ENCODE measurements at regions not wholly inside any gene's neighbourhood (a gene's known extent, or its start where the extent isn't known, plus 50 kb on each side); places are given as distances from the start of the nearest gene placed in this dataset.

GRCh38 chr3:137150825-137151224, 193.0 kb downstream of the IL20RB start:
- no peak overlapping the region for H3K4ac ChIP-seq (ENCODE audit: low read depth, low read length)
- dilution Hi-C loops (cut with HindIII; ENCODE audit: low sequenced_read_pairs, unreplicated experiment) (no loop called here), in situ Hi-C loops (cut with MboI; ENCODE audit: low sequenced_read_pairs) (no loop called here), intact Hi-C loops (cut with micrococcal nuclease) (no loop called here)
- no peaks in the 10 kb centered on the region for H3K9me1 ChIP-seq (ENCODE audit: insufficient read depth, low read length)
- ChIA-PET POLR2A (ENCODE audit: unreplicated experiment) (no interaction called here), CTCF (no interaction called here)
- DNase-seq, result no peak
- no peak overlapping the region for H2BK5ac ChIP-seq (ENCODE audit: low read depth, low read length, poor library complexity, severe bottlenecking)
- no peaks in the 10 kb centered on the region for H3K36me3 ChIP-seq (ENCODE audit: control insufficient read depth, insufficient read depth, low read length)
- no peak overlapping the region for H3K4me2 ChIP-seq (ENCODE audit: low read depth, low read length)
- no peak overlapping the region for H2BK20ac ChIP-seq (ENCODE audit: low read depth, low read length)
- H3K79me1 ChIP-seq (ENCODE audit: low read depth in 1 of 2, low read length in 2 of 2), result no peaks in the 10 kb centered on the region
- H4K5ac ChIP-seq (ENCODE audit: low read depth, low read length), result no peak overlapping the region
- BruUV-seq (replicated peaks), result no TSS peak
- H3K56ac ChIP-seq (ENCODE audit: extremely low read depth, insufficient read depth, low read length), result no peak overlapping the region
- H3K27ac ChIP-seq (ENCODE audit: insufficient read depth, low read length), result no peak overlapping the region
- 60% methylated on average over 2 of the region's 5 CpGs; no CpG with 5 or more reads in 1 of the 2 experiments for WGBS, 2 experiments (ENCODE audit: extremely low coverage in 2 of 2, insufficient read length in 1 of 2)
- no peak overlapping the region for H2AK5ac ChIP-seq (ENCODE audit: low read depth, low read length)
- no peak overlapping the region for H2AFZ ChIP-seq (replicated peaks; ENCODE audit: low read length, poor library complexity)
- H3K14ac ChIP-seq (replicated peaks; ENCODE audit: low read depth, low read length), result no peak overlapping the region
- no peak for ATAC-seq (ENCODE audit: low read depth)
- H3K9ac ChIP-seq (ENCODE audit: low read depth, low read length), result no peak overlapping the region
- H4K91ac ChIP-seq (ENCODE audit: insufficient read depth, low read depth, low read length), result no peak overlapping the region
- no peak overlapping the region for H2AK9ac ChIP-seq (replicated peaks; ENCODE audit: low read depth, low read length, poor library complexity)
- H3K4me1 ChIP-seq (ENCODE audit: control insufficient read depth, insufficient read depth, low read length), result no peaks in the 10 kb centered on the region
- no peak for TF ChIP-seq MAFK (IDR thresholded peaks at IDR 0.05; ENCODE audit: low read depth, low read length)
- TF ChIP-seq, protein P1, sequence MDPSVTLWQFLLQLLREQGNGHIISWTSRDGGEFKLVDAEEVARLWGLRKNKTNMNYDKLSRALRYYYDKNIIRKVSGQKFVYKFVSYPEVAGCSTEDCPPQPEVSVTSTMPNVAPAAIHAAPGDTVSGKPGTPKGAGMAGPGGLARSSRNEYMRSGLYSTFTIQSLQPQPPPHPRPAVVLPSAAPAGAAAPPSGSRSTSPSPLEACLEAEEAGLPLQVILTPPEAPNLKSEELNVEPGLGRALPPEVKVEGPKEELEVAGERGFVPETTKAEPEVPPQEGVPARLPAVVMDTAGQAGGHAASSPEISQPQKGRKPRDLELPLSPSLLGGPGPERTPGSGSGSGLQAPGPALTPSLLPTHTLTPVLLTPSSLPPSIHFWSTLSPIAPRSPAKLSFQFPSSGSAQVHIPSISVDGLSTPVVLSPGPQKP (IDR thresholded peaks at IDR 0.05; ENCODE audit: borderline replicate concordance, low read depth, low read length), result no peak
- TF ChIP-seq POLR2A (IDR thresholded peaks at IDR 0.05; ENCODE audit: low read depth, low read length), result no peak
- TF ChIP-seq RFX5 (IDR thresholded peaks at IDR 0.05; ENCODE audit: low read depth, low read length), result no peak
- no peak for TF ChIP-seq NFE2L2 (IDR thresholded peaks at IDR 0.05; ENCODE audit: low read depth, low read length)
- TF ChIP-seq FOS (IDR thresholded peaks at IDR 0.05; ENCODE audit: low read depth, low read length), result no peak
- TF ChIP-seq, protein P2, sequence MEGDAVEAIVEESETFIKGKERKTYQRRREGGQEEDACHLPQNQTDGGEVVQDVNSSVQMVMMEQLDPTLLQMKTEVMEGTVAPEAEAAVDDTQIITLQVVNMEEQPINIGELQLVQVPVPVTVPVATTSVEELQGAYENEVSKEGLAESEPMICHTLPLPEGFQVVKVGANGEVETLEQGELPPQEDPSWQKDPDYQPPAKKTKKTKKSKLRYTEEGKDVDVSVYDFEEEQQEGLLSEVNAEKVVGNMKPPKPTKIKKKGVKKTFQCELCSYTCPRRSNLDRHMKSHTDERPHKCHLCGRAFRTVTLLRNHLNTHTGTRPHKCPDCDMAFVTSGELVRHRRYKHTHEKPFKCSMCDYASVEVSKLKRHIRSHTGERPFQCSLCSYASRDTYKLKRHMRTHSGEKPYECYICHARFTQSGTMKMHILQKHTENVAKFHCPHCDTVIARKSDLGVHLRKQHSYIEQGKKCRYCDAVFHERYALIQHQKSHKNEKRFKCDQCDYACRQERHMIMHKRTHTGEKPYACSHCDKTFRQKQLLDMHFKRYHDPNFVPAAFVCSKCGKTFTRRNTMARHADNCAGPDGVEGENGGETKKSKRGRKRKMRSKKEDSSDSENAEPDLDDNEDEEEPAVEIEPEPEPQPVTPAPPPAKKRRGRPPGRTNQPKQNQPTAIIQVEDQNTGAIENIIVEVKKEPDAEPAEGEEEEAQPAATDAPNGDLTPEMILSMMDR (conservative IDR thresholded peaks at IDR 0.05; ENCODE audit: low read depth, low read length), result no peak
- no peak for TF ChIP-seq RCOR1 (IDR thresholded peaks at IDR 0.05; ENCODE audit: insufficient replicate concordance, low read length)
- no peak for TF ChIP-seq BHLHE40 (IDR thresholded peaks at IDR 0.05; ENCODE audit: low read depth, low read length)
- TF ChIP-seq, protein P3, sequence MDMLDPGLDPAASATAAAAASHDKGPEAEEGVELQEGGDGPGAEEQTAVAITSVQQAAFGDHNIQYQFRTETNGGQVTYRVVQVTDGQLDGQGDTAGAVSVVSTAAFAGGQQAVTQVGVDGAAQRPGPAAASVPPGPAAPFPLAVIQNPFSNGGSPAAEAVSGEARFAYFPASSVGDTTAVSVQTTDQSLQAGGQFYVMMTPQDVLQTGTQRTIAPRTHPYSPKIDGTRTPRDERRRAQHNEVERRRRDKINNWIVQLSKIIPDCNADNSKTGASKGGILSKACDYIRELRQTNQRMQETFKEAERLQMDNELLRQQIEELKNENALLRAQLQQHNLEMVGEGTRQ (IDR thresholded peaks at IDR 0.05; ENCODE audit: low read depth, low read length), result no peak
- no peak for TF ChIP-seq RAD21 (IDR thresholded peaks at IDR 0.05; ENCODE audit: low read length)
- no peak for TF ChIP-seq CEBPB (IDR thresholded peaks at IDR 0.05; ENCODE audit: low read depth, low read length)
- TF ChIP-seq MXI1 (IDR thresholded peaks at IDR 0.05; ENCODE audit: borderline replicate concordance, low read depth, low read length), result no peak
- TF ChIP-seq SMC3 (IDR thresholded peaks at IDR 0.05; ENCODE audit: low read depth, low read length), result no peak
- TF ChIP-seq CHD1 (IDR thresholded peaks at IDR 0.05; ENCODE audit: low read depth, low read length), result no peak
- TF ChIP-seq MAZ (IDR thresholded peaks at IDR 0.05; ENCODE audit: borderline replicate concordance, low read depth, low read length), result no peak
- no peak overlapping the region for H4K8ac ChIP-seq (ENCODE audit: low read depth in 2 of 2, low read length in 2 of 2)
- H4K20me1 ChIP-seq (ENCODE audit: insufficient read depth, low read length), result no peaks in the 10 kb centered on the region
- no peak overlapping the region for H3K18ac ChIP-seq (ENCODE audit: low read depth, low read length)
- no peak overlapping the region for H2BK15ac ChIP-seq (ENCODE audit: low read depth, low read length)
- H3K23ac ChIP-seq (ENCODE audit: low read depth, low read length), result no peak overlapping the region
- no peaks in the 10 kb centered on the region for H3K27me3 ChIP-seq (ENCODE audit: control insufficient read depth, insufficient read depth, low read length)
- no peaks in the 10 kb centered on the region for H3K9me3 ChIP-seq (ENCODE audit: control insufficient read depth, insufficient read depth, low read length)
- no peak overlapping the region for H3K4me3 ChIP-seq (ENCODE audit: insufficient read depth, low read depth, low read length)
- H2BK120ac ChIP-seq (ENCODE audit: low read depth, low read length), result no peak overlapping the region
